ENCODE measurements at regions not wholly inside any gene's neighbourhood (a gene's known extent, or its start where the extent isn't known, plus 50 kb on each side); places are given as distances from the start of the nearest gene placed in this dataset.

GRCh38 chr4:138734746-138735145 lies 280.8 kb upstream of the NOCT start:
- TF ChIP-seq CTCF (conservative IDR thresholded peaks at IDR 0.05), result no peak
- H3K27ac ChIP-seq, result no peak overlapping the region

- no peak for TF ChIP-seq CTCF (conservative IDR thresholded peaks at IDR 0.05)
- H3K27ac ChIP-seq, result no peak overlapping the region
Observed at GRCh38 chr4:138728566-138728965, 287.0 kb upstream of the NOCT start.

GRCh38 chr4:138727731-138728130 lies 287.9 kb upstream of the NOCT start:
- no peak overlapping the region for H3K27ac ChIP-seq
- TF ChIP-seq CTCF (conservative IDR thresholded peaks at IDR 0.05), result no peak

GRCh38 chr4:138724530-138724929 lies 291.1 kb upstream of the NOCT start:
- TF ChIP-seq CTCF (conservative IDR thresholded peaks at IDR 0.05), result no peak
- no peak overlapping the region for H3K27ac ChIP-seq

GRCh38 chr4:138716559-138717335 lies 298.8 kb upstream of the NOCT start:
- H3K27ac ChIP-seq, result no peak overlapping the region
- no peak for TF ChIP-seq CTCF (conservative IDR thresholded peaks at IDR 0.05)

- H3K27ac ChIP-seq, result no peak overlapping the region
- no peak for TF ChIP-seq CTCF (conservative IDR thresholded peaks at IDR 0.05)
Observed at GRCh38 chr4:138710297-138710696, 305.3 kb upstream of the NOCT start.

- no peak overlapping the region for H3K27ac ChIP-seq
- TF ChIP-seq CTCF (conservative IDR thresholded peaks at IDR 0.05), result no peak
Observed at GRCh38 chr4:138709859-138710258, 305.7 kb upstream of the NOCT start.

All from VCaP (cell line).